Stromal cell of bone marrow (primary cell): ENCODE measurements at regions not wholly inside any gene's neighbourhood (a gene's known extent, or its start where the extent isn't known, plus 50 kb on each side); places are given as distances from the start of the nearest gene placed in this dataset.

Experiments
- DNase-seq: peaks from one replicate; pipeline ENCODE4 v3.0.0-alpha.2; 2012; ENCODE audit warnings: low read depth

DNA sequence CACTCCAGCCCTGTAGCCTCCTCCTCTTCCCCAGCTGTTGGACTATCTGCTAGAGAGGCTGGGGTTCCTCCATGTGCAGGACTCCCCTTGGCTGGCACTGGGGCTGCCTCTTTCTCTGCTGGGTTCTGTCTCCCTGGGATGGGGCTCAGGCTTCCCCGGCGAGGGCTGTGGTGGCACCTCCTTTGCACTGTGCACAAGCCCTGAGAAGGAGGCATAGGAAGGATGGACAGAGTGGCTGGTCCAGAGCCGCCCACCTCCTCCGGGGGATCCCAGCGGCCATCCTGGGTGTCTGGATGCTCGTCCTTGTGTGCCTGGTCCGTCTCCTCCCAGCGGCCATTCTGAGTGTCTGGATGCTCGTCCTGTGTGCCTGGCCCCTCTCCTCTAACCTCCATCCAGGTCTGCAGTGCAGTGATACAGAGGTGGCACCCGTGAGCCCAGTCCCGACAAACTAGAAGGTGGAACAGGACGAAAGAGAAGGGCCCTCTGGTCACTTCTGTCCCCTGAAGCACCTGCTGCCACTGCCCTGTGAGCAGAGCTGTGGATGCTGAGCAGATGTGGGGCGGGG lies 633.7 kb downstream of the BRD1 start:
- no peak for DNase-seq

GRCh38 chr22:49193348-49193747 lies 634.3 kb downstream of the BRD1 start:
- DNase-seq: no peak

- DNase-seq: no peak
These were observed 634.8 kb downstream of the BRD1 start for GRCh38 chr22:49192857-49193250.

DNA sequence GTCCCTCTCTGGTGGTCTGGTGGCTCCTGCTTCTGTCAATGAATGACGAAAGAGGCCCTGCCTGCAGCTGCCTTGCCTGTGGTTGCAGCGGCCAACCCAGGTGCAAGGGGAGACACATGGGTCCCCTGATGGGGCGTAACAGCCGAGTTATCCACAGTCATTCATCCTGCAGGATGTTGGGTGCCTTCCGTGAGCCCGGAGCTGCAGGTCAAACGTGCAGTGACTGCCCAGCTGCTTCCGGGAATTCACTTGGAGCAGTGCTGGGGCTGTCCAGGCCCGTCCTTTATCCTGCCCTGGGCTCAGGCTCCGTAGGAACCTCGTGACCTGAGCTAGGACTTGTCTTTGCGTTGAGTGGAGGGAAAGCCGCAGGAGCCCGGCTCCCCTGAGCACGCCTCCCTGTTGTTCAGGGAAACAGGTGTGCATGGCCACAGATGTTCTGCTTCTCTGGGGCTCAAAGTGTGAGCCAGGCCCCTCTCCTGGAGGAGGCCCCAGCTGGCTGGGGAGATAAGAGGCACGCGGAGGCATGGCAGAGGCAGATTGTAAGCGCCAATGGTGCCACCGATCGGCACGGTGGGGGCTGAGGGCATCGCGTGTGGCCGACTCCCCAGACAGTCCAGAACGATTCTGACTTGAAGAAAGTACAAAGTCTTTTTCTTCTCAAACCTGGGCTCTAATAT lies 635.4 kb downstream of the BRD1 start:
- no peak for DNase-seq

- no peak for DNase-seq
These were observed 636.1 kb downstream of the BRD1 start for GRCh38 chr22:49191506-49191980.

DNA sequence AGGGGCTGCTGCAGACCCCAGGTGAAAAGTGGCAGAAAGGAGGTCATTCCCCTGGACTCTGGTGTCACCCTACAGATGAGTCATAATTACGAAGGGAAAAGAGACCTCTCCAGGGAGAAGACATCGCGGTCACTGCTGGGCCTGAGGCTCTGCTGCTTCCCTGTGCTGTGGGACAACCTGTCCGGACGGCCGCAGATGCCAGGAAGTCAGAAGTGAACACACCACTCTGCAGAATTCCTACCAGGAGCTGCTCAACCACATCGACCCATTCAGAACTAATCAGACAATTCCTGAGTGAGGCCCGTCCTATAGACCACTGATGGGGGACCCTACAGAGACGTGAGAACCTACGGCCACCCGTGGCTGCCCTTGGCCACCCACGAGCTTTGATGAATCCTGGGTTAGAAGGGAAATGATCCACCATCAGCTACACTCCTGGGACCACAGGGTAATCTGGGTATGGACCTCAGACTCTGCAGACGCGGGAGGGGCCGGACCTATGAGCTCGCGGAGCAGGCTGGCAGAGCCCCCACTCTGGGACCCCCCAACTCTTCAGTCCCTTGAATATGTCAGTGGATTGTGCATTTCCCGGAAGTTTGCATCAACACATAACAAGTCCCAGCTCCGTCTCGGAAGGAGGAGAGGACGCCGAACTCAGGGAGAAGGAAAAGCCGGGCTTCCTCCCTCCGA lies 636.7 kb downstream of the BRD1 start:
- DNase-seq: no peak

DNA sequence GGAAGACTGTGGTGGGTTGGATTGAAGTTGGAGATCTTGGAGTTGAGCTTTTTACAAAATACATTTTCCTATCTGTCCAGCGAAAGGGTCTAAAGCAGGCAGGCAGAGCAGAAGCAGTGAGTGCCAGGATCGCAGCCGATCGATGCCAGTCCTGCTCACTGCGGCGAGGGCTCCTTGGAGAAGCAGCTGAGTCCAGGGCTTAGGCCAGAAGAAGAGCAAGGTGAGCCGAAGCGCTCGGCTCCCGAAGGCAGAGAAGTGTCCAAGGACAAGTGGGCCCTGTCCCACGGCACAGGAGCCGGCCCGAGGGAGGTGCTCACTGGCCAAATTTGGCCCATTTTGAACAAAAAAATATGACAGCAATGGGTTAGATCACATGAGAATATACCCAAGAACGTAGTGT lies 637.8 kb downstream of the BRD1 start:
- DNase-seq: no peak

DNA sequence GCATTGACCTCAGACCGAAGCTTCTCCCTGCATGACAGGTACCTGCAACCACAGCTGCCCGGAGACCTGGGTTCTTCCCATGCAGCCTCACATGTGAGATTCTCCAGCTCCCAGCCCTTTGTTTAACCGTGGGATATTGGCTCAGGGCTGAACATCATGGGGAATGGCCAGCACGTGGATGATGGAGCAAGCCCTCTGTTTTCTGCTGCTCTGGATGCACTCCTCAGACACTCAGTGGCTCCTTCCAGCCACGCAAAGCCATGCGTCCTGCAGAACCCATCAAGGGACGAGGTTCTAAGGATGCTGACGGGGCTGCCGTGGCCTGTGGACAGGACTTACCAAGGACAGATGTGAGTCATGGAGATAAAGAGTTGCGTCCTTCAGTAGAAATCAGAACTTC lies 639.1 kb downstream of the BRD1 start:
- DNase-seq: no peak

- no peak for DNase-seq
These were observed 639.6 kb downstream of the BRD1 start for GRCh38 chr22:49188091-49188490.

GRCh38 chr22:49186762-49187161 lies 640.9 kb downstream of the BRD1 start:
- no peak for DNase-seq

GRCh38 chr22:49186293-49186692 lies 641.4 kb downstream of the BRD1 start:
- DNase-seq: no peak

DNA sequence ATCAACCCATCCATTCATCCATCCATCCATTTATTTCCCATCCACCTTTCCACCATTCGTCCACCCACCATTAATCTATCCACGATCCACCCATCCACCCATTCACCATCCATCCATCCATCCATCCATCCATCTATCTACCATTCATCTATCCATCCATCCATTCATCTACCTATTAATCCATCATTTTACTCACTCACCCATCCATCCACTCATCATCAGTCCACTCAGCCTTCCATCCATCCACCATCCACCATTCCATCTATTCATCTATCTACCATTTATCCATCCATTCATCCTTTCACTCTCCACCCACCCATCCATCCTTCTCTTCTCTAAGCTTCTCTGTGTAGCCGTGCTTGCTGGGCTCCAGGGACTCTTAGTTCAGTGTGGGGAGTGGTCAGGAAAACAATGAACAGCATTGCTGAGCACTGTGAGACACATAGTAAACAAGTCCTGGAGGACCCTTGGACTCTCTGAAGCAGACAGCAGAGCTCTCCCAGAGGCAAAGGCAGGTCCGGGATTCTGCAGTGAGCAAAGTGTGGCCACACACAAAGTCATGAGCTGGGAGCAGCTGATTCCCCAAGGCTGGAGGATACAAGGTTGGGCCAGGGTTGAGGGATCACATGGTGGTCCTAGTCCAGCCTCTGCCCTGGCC lies 642.2 kb downstream of the BRD1 start:
- DNase-seq: no peak

DNA sequence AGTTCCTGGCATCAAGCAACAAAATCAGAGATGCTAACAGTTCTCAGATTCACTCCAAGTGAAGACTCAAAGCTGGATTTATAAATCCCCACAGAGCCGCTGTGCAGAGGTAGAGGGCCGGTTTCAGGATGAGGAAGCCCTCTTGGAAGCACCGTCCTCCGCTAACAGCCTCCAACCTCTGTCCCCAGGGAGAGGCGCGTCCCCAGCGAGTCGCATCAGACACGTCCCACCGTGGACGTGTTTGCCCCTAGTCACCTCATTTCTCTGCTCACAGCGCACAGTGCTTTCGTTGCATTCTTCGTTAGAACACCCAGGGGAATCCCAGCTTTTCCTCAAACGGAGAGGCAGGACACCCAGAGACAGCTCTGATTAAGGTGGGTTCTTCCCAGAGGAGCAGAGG lies 642.9 kb downstream of the BRD1 start:
- DNase-seq: no peak

DNA sequence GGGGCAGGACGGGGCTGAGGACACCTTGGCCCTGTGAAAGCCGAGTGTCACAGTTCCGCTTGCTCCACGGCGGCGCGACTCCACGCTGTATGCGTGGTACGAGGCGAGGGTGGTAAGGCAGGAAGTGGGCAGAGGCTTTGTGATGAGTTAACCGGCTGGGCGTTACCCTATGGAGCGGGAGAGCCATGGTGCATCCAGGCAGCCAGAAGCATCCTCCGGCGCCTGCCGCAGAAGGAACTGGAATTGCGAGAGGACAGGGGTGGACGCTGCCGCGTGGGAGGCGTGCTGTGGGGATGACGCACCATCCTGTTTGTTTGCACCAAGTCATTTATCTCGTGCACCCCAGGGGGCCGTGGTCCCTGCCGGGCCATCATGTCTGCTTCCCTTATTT lies 643.9 kb downstream of the BRD1 start:
- DNase-seq: no peak

GRCh38 chr22:49183208-49183825 lies 644.4 kb downstream of the BRD1 start:
- DNase-seq: no peak

DNA sequence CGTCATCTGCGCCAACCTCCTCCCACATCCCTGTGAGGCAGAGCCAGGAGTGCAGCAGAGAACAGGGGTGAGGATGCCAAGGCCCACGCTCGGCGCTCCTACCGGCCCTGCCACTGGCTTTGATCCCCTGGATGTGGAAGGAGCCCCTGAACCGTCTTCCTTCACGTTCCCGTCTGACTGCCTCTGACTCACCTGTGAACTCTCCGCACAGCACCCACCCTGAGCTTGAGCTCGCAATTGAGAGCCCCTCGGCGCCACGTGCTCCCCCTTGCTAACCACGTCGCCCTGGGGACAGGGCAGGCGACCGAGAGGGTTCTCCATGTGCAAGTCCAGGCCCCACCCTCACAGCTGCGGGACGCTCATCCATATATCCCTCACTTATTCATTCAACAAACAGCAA lies 645.3 kb downstream of the BRD1 start:
- no peak for DNase-seq

- no peak for DNase-seq
These were observed 645.7 kb downstream of the BRD1 start for GRCh38 chr22:49181942-49182341.

DNA sequence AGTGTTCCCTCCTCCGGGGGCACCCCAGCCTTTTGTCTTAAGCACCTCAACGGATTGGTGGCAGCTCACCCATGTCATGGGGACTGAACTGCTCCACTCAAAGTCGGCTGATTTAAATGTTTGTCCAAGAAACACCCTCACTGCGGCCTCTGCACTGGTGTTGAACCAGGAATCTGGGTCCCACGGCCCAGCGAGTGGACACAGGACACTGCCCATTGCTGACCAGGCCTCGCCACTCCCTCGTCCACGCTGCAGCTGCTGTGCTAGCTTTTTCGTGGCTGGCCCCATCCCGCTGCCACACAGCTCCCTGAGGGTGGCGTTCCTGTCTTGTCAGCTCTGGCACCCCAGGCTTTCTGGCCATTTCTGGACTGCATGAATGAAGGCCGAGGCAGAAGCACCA lies 646.2 kb downstream of the BRD1 start:
- DNase-seq: no peak

DNA sequence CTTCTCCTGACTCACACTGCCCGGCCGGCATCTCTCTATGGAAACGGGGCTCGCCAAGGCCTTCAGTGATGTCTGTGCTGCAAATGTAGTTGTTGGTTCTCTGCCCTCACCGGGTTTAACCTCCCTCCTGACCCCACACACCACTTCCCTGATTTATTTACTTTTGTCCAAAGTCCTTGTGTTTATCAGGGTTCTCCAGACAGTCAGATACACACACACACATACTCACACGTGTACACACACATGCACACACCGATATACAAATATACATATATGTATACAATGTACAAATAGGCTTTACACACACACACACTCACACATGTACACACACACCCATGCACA lies 647.0 kb downstream of the BRD1 start:
- no peak for DNase-seq

DNA sequence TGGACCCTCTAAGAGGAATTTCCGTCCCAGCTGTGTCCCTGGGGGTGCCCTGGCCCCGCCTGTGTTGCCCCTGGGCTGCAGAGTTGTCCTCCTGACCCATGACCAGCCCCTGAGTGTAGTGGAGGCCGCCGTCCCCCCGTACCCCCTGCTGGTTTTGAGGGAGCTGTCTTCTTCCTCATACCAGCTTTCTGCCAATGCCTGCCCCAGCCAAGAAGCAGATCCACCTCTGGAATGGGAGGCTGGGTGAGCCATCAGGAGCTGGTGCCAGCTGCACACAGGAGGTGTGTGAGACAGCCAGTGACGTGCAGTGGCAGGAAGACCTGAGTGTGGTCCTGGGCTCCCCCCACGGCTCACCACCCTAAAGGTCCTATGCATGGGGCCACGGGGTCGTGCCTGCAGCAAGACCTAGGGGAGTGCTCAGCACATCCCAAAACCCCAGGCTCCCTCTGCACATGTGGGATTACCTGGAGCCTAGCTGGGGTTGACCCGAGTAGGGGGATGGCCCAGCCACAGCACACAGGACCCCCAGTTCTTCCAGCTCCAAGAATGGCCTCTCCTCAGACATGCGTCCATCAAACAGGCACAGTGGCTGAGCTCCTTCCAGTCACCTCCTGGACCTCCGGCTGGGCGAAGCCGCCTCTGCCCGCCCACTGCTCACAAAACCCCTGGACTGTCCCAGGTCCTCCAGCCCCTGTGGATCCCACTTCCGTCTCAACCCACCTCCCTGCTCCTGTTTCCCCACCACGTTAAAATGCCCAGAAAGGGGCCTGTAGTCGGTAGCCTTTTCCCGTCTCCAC lies 647.6 kb downstream of the BRD1 start:
- no peak for DNase-seq

GRCh38 chr22:49179175-49179574 lies 648.5 kb downstream of the BRD1 start:
- DNase-seq: no peak
